ENCODE measurements at regions not wholly inside any gene's neighbourhood (a gene's known extent, or its start where the extent isn't known, plus 50 kb on each side); places are given as distances from the start of the nearest gene placed in this dataset.

DNA sequence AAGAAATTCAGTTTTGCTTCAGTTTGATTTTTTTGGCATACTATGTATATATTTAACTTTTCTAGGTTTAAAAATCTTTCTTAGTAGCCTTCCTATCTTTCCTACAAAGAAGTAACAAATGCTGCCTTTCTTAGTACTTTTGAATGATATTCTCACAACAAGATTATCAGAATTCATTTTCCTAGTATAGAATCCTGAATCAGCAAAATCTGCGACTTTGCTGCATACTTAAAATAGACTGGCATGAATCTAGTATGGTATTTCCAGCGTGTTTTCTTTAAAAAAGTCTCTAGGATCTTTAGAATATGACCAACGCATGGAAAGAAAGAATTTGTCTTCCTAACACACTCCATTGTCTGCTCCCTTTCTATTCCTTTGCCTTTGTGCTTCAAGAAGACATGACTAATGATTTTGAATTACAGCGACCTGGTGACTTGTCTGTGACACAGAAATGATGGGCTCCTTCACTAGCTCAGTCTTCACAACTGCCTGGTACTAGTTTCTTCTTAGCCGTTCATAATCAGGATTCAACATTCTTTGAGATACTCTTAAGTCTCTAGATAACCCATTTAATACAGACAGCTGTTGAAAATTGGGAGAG is 349.8 kb downstream of the PPARGC1A start:
- Histone ChIP-seq H3K9ac (ENCODE audit: low read depth in 1 of 2, low read length in 2 of 2) (no peak overlapping the region), H3K36me3 (ENCODE audit: control insufficient read depth in 4 of 4, insufficient read depth in 3 of 4, low read depth in 1 of 4, low read length in 3 of 4) (no peaks in the 10 kb centered on the region), H3K27me3 (ENCODE audit: control insufficient read depth in 4 of 4, insufficient read depth in 4 of 4, low read length in 3 of 4) (no peaks in the 10 kb centered on the region), H3K27ac (ENCODE audit: low read depth in 1 of 2, low read length in 2 of 2) (no peak overlapping the region), H3K4me3 (ENCODE audit: low read depth in 1 of 3, low read length in 3 of 3) (no peak overlapping the region), H3K9me3 (ENCODE audit: control insufficient read depth in 4 of 4, low read length in 3 of 4) (no peaks in the 10 kb centered on the region), H3K4me1 (ENCODE audit: control insufficient read depth in 4 of 4, insufficient read depth in 4 of 4, low read length in 3 of 4) (no peaks in the 10 kb centered on the region)
- TF ChIP-seq FOXA2 (IDR thresholded peaks at IDR 0.05) = no peak
- no peak for TF ChIP-seq YY1 (IDR thresholded peaks at IDR 0.05)
- TF ChIP-seq RAD21 (IDR thresholded peaks at IDR 0.05) = no peak
- TF ChIP-seq HNF4A (conservative IDR thresholded peaks at IDR 0.05) = no peak
- TF ChIP-seq RXRA (IDR thresholded peaks at IDR 0.05) = no peak
- TF ChIP-seq, protein P1, sequence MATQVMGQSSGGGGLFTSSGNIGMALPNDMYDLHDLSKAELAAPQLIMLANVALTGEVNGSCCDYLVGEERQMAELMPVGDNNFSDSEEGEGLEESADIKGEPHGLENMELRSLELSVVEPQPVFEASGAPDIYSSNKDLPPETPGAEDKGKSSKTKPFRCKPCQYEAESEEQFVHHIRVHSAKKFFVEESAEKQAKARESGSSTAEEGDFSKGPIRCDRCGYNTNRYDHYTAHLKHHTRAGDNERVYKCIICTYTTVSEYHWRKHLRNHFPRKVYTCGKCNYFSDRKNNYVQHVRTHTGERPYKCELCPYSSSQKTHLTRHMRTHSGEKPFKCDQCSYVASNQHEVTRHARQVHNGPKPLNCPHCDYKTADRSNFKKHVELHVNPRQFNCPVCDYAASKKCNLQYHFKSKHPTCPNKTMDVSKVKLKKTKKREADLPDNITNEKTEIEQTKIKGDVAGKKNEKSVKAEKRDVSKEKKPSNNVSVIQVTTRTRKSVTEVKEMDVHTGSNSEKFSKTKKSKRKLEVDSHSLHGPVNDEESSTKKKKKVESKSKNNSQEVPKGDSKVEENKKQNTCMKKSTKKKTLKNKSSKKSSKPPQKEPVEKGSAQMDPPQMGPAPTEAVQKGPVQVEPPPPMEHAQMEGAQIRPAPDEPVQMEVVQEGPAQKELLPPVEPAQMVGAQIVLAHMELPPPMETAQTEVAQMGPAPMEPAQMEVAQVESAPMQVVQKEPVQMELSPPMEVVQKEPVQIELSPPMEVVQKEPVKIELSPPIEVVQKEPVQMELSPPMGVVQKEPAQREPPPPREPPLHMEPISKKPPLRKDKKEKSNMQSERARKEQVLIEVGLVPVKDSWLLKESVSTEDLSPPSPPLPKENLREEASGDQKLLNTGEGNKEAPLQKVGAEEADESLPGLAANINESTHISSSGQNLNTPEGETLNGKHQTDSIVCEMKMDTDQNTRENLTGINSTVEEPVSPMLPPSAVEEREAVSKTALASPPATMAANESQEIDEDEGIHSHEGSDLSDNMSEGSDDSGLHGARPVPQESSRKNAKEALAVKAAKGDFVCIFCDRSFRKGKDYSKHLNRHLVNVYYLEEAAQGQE (IDR thresholded peaks at IDR 0.05) = no peak
- TF ChIP-seq, protein P2, sequence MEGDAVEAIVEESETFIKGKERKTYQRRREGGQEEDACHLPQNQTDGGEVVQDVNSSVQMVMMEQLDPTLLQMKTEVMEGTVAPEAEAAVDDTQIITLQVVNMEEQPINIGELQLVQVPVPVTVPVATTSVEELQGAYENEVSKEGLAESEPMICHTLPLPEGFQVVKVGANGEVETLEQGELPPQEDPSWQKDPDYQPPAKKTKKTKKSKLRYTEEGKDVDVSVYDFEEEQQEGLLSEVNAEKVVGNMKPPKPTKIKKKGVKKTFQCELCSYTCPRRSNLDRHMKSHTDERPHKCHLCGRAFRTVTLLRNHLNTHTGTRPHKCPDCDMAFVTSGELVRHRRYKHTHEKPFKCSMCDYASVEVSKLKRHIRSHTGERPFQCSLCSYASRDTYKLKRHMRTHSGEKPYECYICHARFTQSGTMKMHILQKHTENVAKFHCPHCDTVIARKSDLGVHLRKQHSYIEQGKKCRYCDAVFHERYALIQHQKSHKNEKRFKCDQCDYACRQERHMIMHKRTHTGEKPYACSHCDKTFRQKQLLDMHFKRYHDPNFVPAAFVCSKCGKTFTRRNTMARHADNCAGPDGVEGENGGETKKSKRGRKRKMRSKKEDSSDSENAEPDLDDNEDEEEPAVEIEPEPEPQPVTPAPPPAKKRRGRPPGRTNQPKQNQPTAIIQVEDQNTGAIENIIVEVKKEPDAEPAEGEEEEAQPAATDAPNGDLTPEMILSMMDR (IDR thresholded peaks at IDR 0.05; ENCODE audit: low read depth, low read length, missing input control) = no peak
- TF ChIP-seq, protein P3, sequence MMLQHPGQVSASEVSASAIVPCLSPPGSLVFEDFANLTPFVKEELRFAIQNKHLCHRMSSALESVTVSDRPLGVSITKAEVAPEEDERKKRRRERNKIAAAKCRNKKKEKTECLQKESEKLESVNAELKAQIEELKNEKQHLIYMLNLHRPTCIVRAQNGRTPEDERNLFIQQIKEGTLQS (IDR thresholded peaks at IDR 0.05) = no peak
- no peak for TF ChIP-seq SP1 (IDR thresholded peaks at IDR 0.05)
- TF ChIP-seq TAF1 (conservative IDR thresholded peaks at IDR 0.05) = no peak
- no peak for TF ChIP-seq GABPA (IDR thresholded peaks at IDR 0.05 in 1 of 2, conservative IDR thresholded peaks at IDR 0.05 in 1 of 2)
- TF ChIP-seq, protein P4, sequence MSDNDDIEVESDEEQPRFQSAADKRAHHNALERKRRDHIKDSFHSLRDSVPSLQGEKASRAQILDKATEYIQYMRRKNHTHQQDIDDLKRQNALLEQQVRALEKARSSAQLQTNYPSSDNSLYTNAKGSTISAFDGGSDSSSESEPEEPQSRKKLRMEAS (IDR thresholded peaks at IDR 0.05) = no peak
- TF ChIP-seq FOXA1 (IDR thresholded peaks at IDR 0.05) = no peak
- TF ChIP-seq NR2F2 (IDR thresholded peaks at IDR 0.05) = no peak
- no peak for TF ChIP-seq JUND (IDR thresholded peaks at IDR 0.05)
- TF ChIP-seq, protein P5, sequence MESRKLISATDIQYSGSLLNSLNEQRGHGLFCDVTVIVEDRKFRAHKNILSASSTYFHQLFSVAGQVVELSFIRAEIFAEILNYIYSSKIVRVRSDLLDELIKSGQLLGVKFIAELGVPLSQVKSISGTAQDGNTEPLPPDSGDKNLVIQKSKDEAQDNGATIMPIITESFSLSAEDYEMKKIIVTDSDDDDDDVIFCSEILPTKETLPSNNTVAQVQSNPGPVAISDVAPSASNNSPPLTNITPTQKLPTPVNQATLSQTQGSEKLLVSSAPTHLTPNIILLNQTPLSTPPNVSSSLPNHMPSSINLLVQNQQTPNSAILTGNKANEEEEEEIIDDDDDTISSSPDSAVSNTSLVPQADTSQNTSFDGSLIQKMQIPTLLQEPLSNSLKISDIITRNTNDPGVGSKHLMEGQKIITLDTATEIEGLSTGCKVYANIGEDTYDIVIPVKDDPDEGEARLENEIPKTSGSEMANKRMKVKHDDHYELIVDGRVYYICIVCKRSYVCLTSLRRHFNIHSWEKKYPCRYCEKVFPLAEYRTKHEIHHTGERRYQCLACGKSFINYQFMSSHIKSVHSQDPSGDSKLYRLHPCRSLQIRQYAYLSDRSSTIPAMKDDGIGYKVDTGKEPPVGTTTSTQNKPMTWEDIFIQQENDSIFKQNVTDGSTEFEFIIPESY (IDR thresholded peaks at IDR 0.05) = no peak
- TF ChIP-seq HNF4G (IDR thresholded peaks at IDR 0.05) = no peak
- no peak for TF ChIP-seq EGR1 (IDR thresholded peaks at IDR 0.05; ENCODE audit: low read depth in 2 of 2)
- no peak for DNase-seq (ENCODE audit: low spot score)
- 66% methylated on average over 5 of the region's 5 CpGs for WGBS
